Transverse colon (tissue), 4 donors: ENCODE measurements at regions not wholly inside any gene's neighbourhood (a gene's known extent, or its start where the extent isn't known, plus 50 kb on each side); places are given as distances from the start of the nearest gene placed in this dataset.

Experiments
- DNase-seq: peaks from one replicate; pipeline ENCODE4 v3.0.0-alpha.2; 2019
- H3K27ac ChIP-seq, 4 donors: fragments of 200-600 bp; sonication (generic); 2 replicates each; pipeline ENCODE4 v1.5.1; 2016 to 2018; ENCODE audit warnings: inconsistent platforms in 4 of 4
- H3K27me3 ChIP-seq: fragments of 200-600 bp; sonication (generic); 2 replicates; pipeline ENCODE4 v1.5.1; 2017; ENCODE audit warnings: inconsistent platforms
- H3K36me3 ChIP-seq, 4 donors: fragments of 200-600 bp; sonication (generic); 2 replicates each; pipeline ENCODE4 v1.5.1; 2017 to 2019; ENCODE audit warnings: inconsistent platforms in 4 of 4
- H3K4me1 ChIP-seq, 4 donors: fragments of 200-600 bp; sonication (generic); 2 replicates each; pipeline ENCODE4 v1.5.1; 2017 to 2020; ENCODE audit warnings: inconsistent platforms in 4 of 4
- H3K4me3 ChIP-seq, 4 donors: fragments of 200-600 bp; sonication (generic); 1 replicate in 1 of 4; 2 replicates in 3 of 4; pipeline versions ENCODE4 v1.5.1 to v1.6.1; 2017 to 2019; ENCODE audit warnings: inconsistent platforms in 4 of 4
- H3K9me3 ChIP-seq, 2 donors: fragments of 200-600 bp; sonication (generic); 2 replicates each; pipeline ENCODE4 v1.5.1; 2017 to 2019; ENCODE audit warnings: inconsistent platforms in 2 of 2
- CTCF ChIP-seq, 5 experiments: fragments of 200-600 bp in 3 of 5; fragments of 450-650 bp in 2 of 5; sonication (generic) in 3 of 5; IDR thresholded peaks; 1 replicate in 2 of 5; 2 replicates in 3 of 5; pipeline ENCODE4 v1.5.1; 2016 to 2017; ENCODE audit warnings: antibody characterized with exemption in 5 of 5, inconsistent platforms in 3 of 5, mild to moderate bottlenecking in 2 of 5, moderate library complexity in 1 of 5
- EP300 ChIP-seq: sonication (generic); formaldehyde crosslinking; IDR thresholded peaks from one replicate; pipeline ENCODE4 v1.6.1; 2017; ENCODE audit warnings: antibody characterized with exemption, low read depth
- POLR2A ChIP-seq: fragments of 450-650 bp; IDR thresholded peaks from one replicate; pipeline ENCODE4 v1.6.1; 2016; ENCODE audit warnings: antibody characterized with exemption, mild to moderate bottlenecking, moderate library complexity
- POLR2AphosphoS5 ChIP-seq, 3 donors: sonication (generic); formaldehyde crosslinking; IDR thresholded peaks; one replicate each; pipeline ENCODE4 v1.6.1; 2016; ENCODE audit warnings: antibody characterized with exemption in 3 of 3
- WGBS, 2 donors: methylation state at CpG; one replicate each; pipeline ENCODE4 v1.1.5; 2018; ENCODE audit warnings: low coverage in 1 of 2; 5-methylcytosine and 5-hydroxymethylcytosine counted together
- in situ Hi-C, 4 donors: fragments of 200-750 bp; cut with MboI; loops; one replicate each; pipeline versions ENCODE4 v1.15.0 to v1.15.1; 2017; ENCODE audit warnings: low sequenced_read_pairs in 3 of 4, low pct_ligation_motif_present in 1 of 4, low pct_unique_long_range_greater_than_20kb in 1 of 4
- intact Hi-C: fragments of 100-400 bp; cut with DNase I; formaldehyde crosslinking; loops from one replicate; pipeline ENCODE4 v1.15.1; 2023; ENCODE audit warnings: low total_unique reads

GRCh38 chr4:86482306-86483172 is 111.6 kb upstream of the PTPN13 start:
- Histone ChIP-seq H3K36me3 (no peaks in the 10 kb centered on the region), H3K4me3 (no peak overlapping the region), H3K27me3 (no peaks in the 10 kb centered on the region), H3K4me1 (peaks cover 0 to 5% (median 3%) of the 10 kb centered on the region in 4 donors), H3K27ac (no peak overlapping the region), H3K9me3 (no peaks in the 10 kb centered on the region)
- intact Hi-C loops (no loop called here), in situ Hi-C loops (no loop called here)
- no peak for DNase-seq
- TF ChIP-seq POLR2AphosphoS5 (IDR thresholded peaks at IDR 0.05), result no peak
- no peak for TF ChIP-seq CTCF (IDR thresholded peaks at IDR 0.05)
- TF ChIP-seq EP300, result no peak
- no peak for TF ChIP-seq POLR2A
- 24 to 59% methylated on average over 5 of the region's 5 CpGs for WGBS, 2 donors

GRCh38 chr4:86483173-86483490 is 111.0 kb upstream of the PTPN13 start:
- H3K9me3 ChIP-seq, result no peaks in the 10 kb centered on the region
- H3K36me3 ChIP-seq, result no peaks in the 10 kb centered on the region
- no peaks in the 10 kb centered on the region for H3K27me3 ChIP-seq
- intact Hi-C loops, result no loop called here
- no peak overlapping the region for H3K4me3 ChIP-seq
- no peak overlapping the region for H3K27ac ChIP-seq
- peaks cover 0 to 5% (median 3%) of the 10 kb centered on the region in 4 donors for H3K4me1 ChIP-seq
- TF ChIP-seq CTCF (IDR thresholded peaks at IDR 0.05), result no peak
- TF ChIP-seq EP300, result no peak
- TF ChIP-seq POLR2AphosphoS5 (IDR thresholded peaks at IDR 0.05), result no peak
- TF ChIP-seq POLR2A, result no peak
- 34 to 45% methylated on average over 2 of the region's 2 CpGs for WGBS, 2 donors
- no peak for DNase-seq
- in situ Hi-C loops, result no loop called here

GRCh38 chr4:86483773-86484172 is 110.3 kb upstream of the PTPN13 start:
- in situ Hi-C loops (no loop called here), intact Hi-C loops (no loop called here)
- H3K27ac ChIP-seq, result no peak overlapping the region
- H3K4me1 ChIP-seq, result peaks cover 0 to 5% (median 3%) of the 10 kb centered on the region in 4 donors
- DNase-seq, result no peak
- H3K9me3 ChIP-seq, result no peaks in the 10 kb centered on the region
- H3K4me3 ChIP-seq, result no peak overlapping the region
- no peaks in the 10 kb centered on the region for H3K36me3 ChIP-seq
- H3K27me3 ChIP-seq, result no peaks in the 10 kb centered on the region
- TF ChIP-seq EP300 (no peak), POLR2AphosphoS5 (IDR thresholded peaks at IDR 0.05) (no peak), CTCF (IDR thresholded peaks at IDR 0.05) (no peak), POLR2A (no peak)
- WGBS, 2 donors, result 60 to 70% methylated on average over 2 of the region's 2 CpGs

- in situ Hi-C loops (no loop called here), intact Hi-C loops (no loop called here)
- DNase-seq, result no peak
- no peak for TF ChIP-seq POLR2AphosphoS5 (IDR thresholded peaks at IDR 0.05)
- no peak for TF ChIP-seq CTCF (IDR thresholded peaks at IDR 0.05)
- no peak for TF ChIP-seq EP300
- TF ChIP-seq POLR2A, result no peak
- H3K27me3 ChIP-seq, result no peaks in the 10 kb centered on the region
- H3K4me3 ChIP-seq, result no peak overlapping the region
- H3K36me3 ChIP-seq, result no peaks in the 10 kb centered on the region
- H3K27ac ChIP-seq, result no peak overlapping the region
- H3K9me3 ChIP-seq, result no peaks in the 10 kb centered on the region
- 65 to 75% methylated on average over 3 of the region's 3 CpGs for WGBS, 2 donors
- H3K4me1 ChIP-seq, result peaks cover 0 to 5% (median 3%) of the 10 kb centered on the region in 4 donors
Observed at GRCh38 chr4:86484241-86484640, 109.9 kb upstream of the PTPN13 start.
